ENCODE measurements at regions not wholly inside any gene's neighbourhood (a gene's known extent, or its start where the extent isn't known, plus 50 kb on each side); places are given as distances from the start of the nearest gene placed in this dataset.
"Not testable (repeated sequence)": the region's sequence is repeated elsewhere in the genome, so short reads cannot be mapped to it uniquely, and the experiment has no call there.

DNA sequence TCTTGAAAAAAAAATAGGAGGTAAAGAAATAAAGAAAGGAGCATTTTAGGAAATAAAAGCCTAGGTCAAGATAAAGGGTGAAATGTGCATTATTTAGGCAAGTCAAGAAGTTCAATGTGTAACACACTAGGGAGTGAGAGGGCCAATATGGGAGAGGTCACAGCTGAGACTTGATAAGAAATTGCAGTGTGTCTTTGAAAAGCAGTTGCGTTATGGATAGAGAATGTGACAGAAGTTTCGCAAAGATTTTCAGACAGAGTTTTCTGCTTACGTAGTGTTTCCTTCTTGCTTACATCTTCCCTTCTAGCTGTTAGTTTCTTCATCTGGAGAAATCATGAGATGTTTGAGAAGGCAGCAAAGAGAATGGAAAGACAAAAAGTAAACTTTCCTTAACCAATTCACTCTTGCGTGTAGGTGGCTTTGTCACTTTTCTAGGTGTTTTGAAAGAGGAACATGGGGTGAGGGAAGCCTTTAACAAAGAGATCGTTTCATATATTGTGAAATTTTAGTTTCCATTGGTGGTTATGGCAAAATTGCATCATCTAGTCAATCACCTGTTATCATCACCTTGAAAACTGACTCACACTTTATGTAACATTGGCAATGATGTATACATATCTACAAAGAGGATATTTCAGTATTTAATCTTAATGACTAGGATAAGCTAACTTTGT is 975.5 kb downstream of the OLFM4 start:
- no peak for DNase-seq (ENCODE audit: low spot score)
- intact Hi-C loops (cut with DNase I): no loop called here

DNA sequence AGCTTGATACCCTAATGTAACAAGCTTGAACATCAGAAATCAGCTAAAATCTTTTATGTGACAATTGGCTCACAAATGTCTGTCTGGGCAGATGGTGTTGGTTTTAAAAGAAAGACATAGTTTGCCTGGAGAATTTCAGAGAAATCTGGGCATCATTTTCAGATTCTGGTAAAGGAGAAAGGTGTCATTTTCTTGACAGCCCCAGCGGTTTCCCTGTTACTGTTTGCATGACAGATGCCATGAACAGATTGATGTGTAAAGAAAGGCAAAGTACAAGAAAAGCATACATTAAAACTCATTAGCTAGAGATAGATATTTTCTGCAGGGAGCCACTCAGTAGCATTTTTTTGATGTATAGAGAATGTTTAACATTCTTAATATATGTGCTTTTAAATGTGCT is 987.9 kb downstream of the OLFM4 start:
- DNase-seq (ENCODE audit: low spot score): no peak
- intact Hi-C loops (cut with DNase I): no loop called here

DNA sequence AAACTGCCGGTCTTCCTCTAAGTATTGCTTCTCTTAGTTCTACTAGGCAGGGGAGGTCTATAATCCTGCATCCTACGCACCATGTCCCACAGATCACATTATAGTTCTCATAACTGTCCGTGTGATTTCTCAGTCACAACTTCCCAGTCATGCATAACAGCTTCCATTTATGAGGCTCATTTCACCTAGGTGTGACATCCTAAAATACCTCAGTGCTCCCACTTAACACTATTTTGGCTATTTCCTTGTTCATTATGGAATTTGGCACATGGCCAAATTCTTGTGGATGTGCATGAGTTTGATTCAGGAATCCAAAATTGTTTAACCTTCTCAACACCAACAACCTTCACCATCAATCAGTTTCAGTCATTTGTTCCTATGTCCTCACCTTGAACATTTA is 989.9 kb downstream of the OLFM4 start:
- DNase-seq (ENCODE audit: low spot score): no peak
- intact Hi-C loops (cut with DNase I): no loop called here

DNA sequence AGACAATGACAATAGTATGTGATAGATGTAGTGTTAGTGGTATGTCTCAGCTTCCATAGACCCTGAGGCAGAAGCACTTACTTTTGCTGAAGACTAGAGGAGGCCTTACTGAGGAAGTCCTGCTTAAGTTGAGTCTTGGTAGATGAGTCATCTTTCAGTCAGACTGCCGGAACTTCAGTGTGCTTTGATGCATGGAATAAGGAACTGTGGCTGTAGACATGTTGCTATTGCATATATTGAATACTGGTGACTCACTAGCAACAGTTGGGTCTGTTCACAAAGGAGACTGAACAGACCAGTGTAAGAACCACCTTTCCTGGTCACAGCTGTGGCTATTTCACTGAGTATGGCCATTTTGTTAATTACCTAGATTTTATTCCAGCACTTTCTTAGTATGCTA is 1000.6 kb downstream of the OLFM4 start:
- no peak for DNase-seq (ENCODE audit: low spot score)
- intact Hi-C loops (cut with DNase I): no loop called here

DNA sequence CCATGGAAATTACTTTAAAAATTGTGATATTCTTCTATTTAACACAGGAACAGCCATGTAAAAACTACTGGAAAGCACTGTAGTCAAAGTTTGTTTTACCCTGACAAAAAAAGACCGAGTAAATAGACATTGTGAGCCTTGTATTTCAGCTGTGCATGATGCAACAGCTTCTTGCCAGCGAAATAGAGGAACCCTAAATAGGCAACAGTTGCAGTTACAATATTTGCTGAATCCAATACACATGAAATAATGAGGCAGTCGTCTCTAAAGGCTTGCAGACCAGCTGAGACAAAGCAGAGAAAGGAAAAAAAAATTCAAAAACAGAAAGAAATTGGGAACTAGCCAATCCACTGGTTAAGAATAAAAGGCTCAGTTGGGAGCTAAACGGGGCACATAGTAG is 1001.1 kb downstream of the OLFM4 start:
- intact Hi-C loops (cut with DNase I): no loop called here
- no peak for DNase-seq (ENCODE audit: low spot score)

DNA sequence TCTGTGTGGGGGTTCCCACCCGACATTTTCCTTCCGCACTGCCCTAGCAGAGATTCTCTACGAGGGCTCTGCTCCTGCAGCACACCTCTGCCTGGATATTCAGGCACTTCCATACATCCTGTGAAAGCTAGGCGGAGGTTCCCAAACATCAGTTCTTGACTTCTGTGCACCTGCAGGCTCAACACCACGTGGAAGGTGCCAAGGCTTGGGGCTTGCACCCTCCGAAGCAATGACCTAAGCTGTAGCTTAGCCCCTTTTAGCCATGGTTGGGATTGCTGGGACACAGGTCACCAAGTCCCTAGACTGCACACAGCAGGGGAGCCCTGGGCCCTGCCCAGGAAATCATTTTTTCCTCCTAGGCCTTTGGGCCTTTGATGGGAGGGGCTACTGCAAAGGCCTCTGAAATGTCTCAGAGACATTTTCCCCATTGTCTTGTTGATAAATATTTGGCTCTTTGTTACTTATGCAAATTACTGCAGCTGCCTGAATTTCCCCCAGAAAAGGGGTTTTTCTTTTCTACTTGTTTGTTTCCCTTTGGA is 1004.8 kb downstream of the OLFM4 start:
- DNase-seq (ENCODE audit: low spot score): no peak
- intact Hi-C loops (cut with DNase I): no loop called here

DNA sequence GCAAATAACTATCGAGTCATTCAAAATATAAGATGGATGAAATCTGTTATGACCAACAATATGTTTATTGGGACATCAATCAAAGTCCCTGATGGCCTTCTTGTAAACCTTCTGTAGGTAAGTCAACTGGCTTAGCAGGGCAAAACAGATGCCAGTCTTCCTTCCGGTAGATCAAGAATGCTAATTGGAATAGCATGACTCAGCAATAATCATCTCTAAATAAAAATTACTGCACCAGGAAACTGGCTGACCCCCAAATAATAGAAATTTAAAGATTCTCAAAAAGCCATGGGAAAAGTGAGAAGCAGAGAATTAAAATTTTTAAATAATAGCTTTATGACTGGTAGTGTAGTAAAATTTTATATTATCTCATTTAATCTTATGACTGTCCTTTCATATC is 1005.4 kb downstream of the OLFM4 start:
- intact Hi-C loops (cut with DNase I): no loop called here
- no peak for DNase-seq (ENCODE audit: low spot score)

DNA sequence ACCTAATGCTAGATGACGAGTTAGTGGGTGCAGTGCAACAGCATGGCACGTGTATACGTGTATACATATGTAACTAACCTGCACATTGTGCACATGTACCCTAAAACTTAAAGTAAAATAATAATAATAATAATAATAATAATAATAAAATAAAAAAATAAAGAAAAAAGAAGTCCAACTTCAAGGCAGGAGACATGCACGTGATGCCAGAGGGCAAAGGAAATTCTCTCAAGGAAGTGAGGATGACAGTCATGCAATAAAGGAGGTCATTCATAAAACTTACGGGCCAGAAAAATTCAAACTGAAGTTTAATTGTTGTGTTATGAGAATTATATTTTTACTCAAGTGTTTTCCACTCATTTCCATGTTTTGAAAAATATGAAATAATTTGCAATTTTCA is 1028.8 kb downstream of the OLFM4 start:
- DNase-seq (ENCODE audit: low spot score); intact Hi-C loops (cut with DNase I): not testable (repeated sequence)

DNA sequence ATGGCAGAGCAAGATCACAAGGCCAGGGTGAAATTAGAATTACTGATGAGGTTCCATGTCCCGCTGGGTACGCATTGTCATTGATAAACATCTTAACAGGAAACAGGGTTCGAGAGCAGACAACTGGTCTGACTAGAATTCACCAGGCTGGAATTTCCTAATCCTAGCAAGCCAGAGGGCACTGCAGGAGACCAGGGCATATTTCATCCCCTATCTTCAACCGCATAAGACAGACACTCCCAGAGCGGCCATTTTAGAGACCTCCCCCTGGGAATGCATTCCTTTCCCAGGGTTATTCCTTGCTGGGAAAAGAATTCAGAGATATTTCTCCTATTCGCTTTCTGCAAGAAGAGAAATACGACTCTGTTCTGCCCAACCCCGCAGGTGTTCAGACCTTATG is 1041.3 kb downstream of the OLFM4 start:
- DNase-seq (ENCODE audit: low spot score); intact Hi-C loops (cut with DNase I): not testable (repeated sequence)

DNA sequence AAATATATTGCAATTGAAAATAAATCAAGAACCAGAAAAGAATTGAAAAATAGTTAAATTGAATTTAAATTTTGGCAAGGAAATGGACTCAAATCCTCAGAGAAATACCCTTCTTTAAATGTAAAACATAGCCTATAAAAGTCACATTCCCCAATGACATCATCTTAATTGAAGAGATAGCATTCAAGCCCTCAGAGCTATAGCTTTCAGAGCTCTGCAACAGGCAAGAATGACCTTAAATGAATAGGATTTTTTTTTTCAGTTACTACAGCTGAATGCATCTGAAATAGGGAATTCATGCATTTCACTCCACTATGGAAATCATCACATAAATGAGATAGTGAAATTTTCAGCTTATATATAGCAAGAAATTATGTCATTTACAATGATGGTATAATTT is 1049.0 kb downstream of the OLFM4 start:
- DNase-seq (ENCODE audit: low spot score): no peak
- intact Hi-C loops (cut with DNase I): no loop called here

DNA sequence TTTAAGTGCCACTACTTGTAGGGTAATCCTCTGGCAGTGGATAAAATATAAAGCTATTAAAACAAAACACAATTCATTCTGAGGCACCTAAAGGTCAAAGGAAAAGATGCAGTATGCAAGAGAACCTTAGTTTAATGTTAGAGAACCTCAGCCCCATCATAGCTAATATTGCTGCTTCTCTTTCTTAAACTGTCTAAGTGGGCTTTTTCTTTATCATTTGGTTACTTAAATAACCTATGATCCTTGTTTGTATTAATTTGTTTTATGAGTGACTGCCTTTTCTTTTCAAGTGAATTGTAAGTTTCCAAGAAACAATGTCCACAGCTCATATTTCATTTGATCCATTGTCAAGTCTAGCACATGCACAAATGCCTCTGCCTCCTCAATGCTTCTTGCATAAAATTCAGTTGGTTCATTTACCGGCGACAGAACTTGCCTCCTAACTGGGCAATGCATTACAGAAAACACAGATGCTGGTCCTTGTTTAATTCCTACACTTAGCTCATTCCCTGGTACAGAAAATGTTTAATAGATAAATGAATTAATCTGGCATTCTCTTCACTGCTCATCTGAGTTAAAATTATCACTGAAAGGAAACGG is 1049.8 kb downstream of the OLFM4 start:
- intact Hi-C loops (cut with DNase I): no loop called here
- DNase-seq (ENCODE audit: low spot score): no peak

DNA sequence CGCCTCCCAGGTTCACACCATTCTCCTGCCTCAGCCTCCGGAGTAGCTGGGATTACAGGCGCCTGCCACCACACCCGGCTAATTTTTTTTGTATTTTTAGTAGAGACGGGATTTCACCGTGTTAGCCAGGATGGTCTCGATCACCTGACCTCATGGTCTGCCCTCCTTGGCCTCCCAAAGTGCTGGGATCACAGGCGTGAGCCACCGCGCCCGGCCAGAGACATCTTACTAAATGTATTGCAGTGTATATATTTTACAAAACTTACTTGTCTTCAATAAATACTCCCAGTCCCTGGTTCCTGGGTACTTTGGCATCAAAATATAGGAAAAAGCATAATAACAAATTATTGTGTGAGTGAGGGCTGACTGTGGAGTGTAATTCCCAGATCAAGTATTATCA is 1053.7 kb downstream of the OLFM4 start:
- intact Hi-C loops (cut with DNase I); DNase-seq (ENCODE audit: low spot score): not testable (repeated sequence)

DNA sequence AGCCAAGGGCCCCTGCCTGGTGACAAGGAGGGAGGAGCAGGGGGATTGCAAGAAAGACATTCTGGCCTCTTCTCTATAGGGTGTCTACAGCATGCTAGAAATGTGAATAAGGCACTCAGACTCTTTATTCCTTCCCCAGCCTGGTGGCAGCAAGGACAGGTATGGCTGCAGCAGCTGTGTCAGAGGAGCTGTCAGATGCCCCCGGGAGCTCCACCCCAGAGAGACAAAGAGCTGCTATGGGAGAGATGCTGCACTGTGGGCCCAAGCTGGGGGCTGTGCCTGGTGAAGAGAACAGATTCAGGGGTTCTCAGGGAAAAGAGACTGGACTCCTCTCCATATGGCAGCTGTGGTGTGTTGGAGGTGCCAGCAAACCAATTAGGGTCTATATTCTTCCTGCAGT is 1063.3 kb downstream of the OLFM4 start:
- intact Hi-C loops (cut with DNase I): no loop called here
- no peak for DNase-seq (ENCODE audit: low spot score)

DNA sequence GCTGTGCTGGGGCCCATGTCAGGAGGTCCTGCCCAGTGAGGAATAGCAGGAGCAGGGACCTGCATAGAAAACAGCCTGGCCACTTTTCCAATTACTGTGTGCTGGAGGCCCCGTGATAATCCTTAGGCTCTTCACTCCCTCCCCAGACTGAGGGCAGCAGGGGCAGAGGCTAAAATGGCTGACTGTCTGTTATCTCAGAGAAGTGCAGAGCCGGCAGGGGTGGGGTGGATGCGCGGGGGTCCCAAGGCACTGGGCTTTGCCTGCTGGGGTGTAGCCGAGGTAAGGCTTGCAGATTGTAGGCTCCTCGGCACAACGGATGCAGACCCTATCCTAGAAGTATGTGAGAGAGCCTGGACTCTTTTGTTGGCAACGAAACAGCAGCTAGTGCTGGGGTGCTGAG is 1064.1 kb downstream of the OLFM4 start:
- intact Hi-C loops (cut with DNase I): no loop called here
- DNase-seq (ENCODE audit: low spot score): no peak

DNA sequence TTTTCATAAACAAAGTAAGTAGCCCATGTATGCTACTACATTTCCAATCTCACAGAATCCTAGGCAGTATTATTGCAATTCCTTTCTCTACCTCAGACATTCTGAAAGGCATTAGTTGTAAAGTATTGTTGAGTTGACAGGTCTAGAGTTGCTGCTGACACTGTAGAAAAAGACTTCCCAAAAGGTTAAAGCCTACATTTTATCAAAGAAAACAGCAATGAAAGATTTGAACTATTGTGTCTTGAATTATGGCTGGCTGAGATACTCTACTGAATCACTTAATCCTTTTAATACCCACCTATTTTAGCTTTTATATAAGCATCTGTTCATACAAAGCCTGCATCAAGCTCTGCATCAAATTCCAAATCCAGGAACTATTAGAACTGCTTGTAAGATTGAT is 1082.0 kb downstream of the OLFM4 start:
- intact Hi-C loops (cut with DNase I): no loop called here
- DNase-seq (ENCODE audit: low spot score): no peak

DNA sequence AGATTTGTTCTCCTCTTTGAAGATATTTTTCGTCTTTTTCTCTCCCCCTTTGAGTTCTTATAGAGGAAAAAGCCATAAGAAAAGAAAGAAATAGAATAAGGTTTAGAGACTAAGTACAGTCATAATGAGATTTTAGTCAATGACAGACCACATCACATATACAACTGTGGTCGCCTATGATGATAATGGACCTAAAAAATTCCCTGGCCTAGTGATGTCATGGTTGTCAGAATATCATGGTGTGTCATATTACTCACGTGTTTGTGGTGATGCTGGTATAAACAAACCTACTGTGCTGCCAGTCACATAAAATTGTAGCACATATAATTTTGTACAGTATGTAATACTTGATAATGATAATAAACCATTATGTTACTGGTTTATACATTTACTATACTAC is 1096.1 kb downstream of the OLFM4 start:
- intact Hi-C loops (cut with DNase I): no loop called here
- no peak for DNase-seq (ENCODE audit: low spot score)

DNA sequence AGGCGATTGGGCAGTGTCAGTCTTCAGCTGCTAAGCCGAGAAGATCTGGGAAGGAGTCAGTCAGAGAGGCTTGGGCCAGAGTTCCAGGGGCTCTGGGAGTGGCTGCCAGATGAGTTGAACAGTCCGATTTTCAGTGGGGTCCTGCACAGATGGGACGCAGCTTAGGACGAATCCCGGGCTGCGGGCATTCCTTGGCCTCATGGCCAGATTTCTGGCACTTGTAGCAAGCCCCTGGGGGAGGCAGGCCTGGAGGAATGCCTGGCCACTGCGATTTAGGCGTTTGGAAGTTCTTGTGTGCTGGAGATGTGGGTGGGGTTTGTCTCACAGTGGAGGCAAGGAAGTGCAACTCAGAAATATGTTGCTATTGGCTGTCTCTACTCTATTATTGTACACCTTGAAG is 1102.3 kb downstream of the OLFM4 start:
- DNase-seq (ENCODE audit: low spot score); intact Hi-C loops (cut with DNase I): not testable (repeated sequence)

DNA sequence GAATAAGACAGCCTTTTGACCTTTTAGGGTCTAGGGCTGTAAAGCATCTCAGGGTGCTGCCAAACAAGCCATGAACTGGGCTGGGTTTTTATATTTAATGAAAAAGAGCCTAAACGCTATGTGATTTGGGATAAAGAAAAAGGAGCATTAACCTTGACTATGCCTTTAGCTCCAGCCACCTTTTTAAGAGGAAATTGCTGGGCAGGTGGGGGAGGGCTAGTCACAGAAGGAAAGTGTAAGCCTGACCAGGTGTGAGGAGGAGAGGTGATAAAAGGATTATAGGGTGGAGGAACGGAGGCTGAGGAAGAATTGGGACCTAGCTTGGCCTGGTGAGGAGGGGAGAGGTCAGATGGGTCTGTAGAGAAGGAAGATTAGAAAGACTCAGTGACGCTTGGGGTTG is 1102.8 kb downstream of the OLFM4 start:
- intact Hi-C loops (cut with DNase I); DNase-seq (ENCODE audit: low spot score): not testable (repeated sequence)

DNA sequence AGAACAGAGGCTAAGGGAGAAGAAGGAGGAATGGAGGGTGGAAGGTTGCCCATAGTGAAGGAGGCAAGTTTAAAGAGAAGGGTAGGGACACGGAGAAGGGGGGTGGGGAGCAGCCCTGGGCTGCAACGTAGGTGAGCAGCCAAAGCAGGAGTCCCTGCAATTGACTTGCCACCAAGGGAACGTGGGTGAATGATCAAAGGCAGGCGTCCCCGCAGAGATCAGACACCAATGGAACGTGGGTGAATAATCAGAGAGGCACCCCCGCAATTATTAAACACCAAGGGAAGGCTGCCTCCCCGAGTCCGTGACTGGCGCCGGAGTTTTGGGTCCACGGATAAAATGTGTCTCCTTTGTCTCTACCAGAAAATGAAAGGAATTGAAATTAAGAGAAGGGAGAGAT is 1103.5 kb downstream of the OLFM4 start:
- DNase-seq (ENCODE audit: low spot score); intact Hi-C loops (cut with DNase I): not testable (repeated sequence)

DNA sequence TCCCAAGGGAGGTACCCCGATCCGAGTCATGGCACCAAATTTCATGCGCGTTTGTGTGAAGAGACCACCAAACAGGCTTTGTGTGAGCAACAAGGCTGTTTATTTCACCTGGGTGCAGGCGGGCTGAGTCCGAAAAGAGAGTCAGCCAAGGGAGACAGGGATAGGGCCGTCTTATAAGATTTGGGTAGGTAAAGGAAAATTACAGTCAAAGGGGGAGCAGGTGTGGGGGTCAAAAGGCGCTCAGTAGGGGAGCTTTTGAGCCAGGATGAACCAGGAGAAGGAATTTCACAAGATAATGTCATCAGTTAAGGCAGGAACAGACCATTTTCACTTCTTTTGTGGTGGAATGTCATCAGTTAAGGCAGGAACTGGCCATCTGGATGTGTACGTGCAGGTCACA is 1104.1 kb downstream of the OLFM4 start:
- intact Hi-C loops (cut with DNase I); DNase-seq (ENCODE audit: low spot score): not testable (repeated sequence)

DNA sequence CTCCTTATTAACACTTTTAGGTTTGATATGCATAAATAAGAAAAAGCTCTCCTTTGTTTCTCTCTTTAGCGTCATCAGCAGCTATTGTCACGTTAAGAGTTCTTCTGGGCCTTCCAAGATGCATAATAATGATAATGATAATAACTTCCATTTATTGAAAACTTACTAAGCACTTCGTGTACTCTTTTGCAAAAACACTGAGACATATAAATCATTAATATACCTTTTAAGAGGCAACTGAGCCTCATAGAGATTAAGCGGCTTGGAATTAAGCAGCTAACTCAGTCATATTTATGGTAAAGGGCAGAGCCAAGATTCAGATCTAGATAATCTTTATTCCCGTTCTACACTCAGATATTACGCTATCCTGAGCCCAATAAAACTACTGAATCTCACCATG is 1105.1 kb downstream of the OLFM4 start:
- DNase-seq (ENCODE audit: low spot score): no peak
- intact Hi-C loops (cut with DNase I): no loop called here

DNA sequence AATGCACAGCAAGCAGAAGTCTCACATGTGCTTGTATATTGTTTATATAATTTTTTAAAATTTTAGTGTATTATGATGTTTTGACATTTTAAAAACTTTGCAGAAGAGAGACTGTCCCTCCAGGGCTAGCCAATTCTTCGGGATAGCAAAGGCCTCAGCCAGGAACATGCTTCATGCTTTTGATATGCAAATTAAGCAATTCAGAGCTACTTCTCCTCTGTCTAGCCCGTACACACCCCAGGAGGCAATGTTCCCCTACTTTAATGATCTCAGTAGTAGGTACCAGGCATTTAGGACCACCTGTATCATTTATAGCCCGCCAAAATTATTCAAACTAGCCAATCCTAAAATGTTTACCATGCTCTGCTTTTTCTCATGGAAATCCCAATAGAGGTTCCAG is 1116.2 kb downstream of the OLFM4 start:
- intact Hi-C loops (cut with DNase I): no loop called here
- no peak for DNase-seq (ENCODE audit: low spot score)

All from cardiac septum (tissue), 1 donor.